MCF 10A (cell line): ENCODE measurements at regions not wholly inside any gene's neighbourhood (a gene's known extent, or its start where the extent isn't known, plus 50 kb on each side); places are given as distances from the start of the nearest gene placed in this dataset.

Experiments used
- BruUV-seq: library from RNA; stranded (reverse); fragments of 400-500 nt; replicated peaks from 2 replicates; lab custom pipeline; 2021; lab: Mats Ljungman, UMichigan
- CTCF ChIA-PET: fragments of 300-600 bp; sonication (Branson Sonifier 250); formaldehyde crosslinking; extraction: SDS; loops from one replicate; lab custom pipeline; 2021; ENCODE audit warnings: antibody characterized with exemption, inconsistent platforms; lab: Yijun Ruan, JAX
- POLR2A ChIA-PET: fragments of 300-600, 350-650 bp; sonication (Branson Sonifier 250); formaldehyde crosslinking; extraction: SDS; loops from one replicate; lab custom pipeline; 2020; ENCODE audit warnings: antibody characterized with exemption, inconsistent platforms; lab: Yijun Ruan, JAX
- DNase-seq: peaks from one replicate; pipeline ENCODE4 v3.0.0-alpha.2; 2018; ENCODE audit not compliant: unreplicated experiment
- H3K27ac Mint-ChIP-seq: one replicate; pipeline ENCODE4 v1.8.0; 2022; ENCODE audit warnings: mild to moderate bottlenecking, low read depth, mixed read lengths; ENCODE audit not compliant: unreplicated experiment
- H3K27me3 Mint-ChIP-seq: one replicate; pipeline ENCODE4 v1.8.0; 2022; ENCODE audit warnings: mixed read lengths; ENCODE audit not compliant: insufficient read depth, unreplicated experiment
- H3K36me3 Mint-ChIP-seq: one replicate; pipeline ENCODE4 v1.8.0; 2022; ENCODE audit warnings: mild to moderate bottlenecking, moderate library complexity, mixed read lengths; ENCODE audit not compliant: insufficient read depth, unreplicated experiment
- H3K4me1 Mint-ChIP-seq: one replicate; pipeline ENCODE4 v1.8.0; 2022; ENCODE audit warnings: mixed read lengths; ENCODE audit not compliant: insufficient read depth, unreplicated experiment
- H3K4me3 Mint-ChIP-seq: one replicate; pipeline ENCODE4 v1.8.0; 2022; ENCODE audit warnings: mild to moderate bottlenecking, moderate library complexity, mixed read lengths; ENCODE audit not compliant: unreplicated experiment
- H3K9me3 Mint-ChIP-seq: one replicate; pipeline ENCODE4 v1.8.0; 2022; ENCODE audit warnings: mixed read lengths; ENCODE audit not compliant: unreplicated experiment
- intact Hi-C: fragments of 100-400 bp; cut with micrococcal nuclease; formaldehyde crosslinking; loops from 2 replicates; pipeline ENCODE4 v1.14.1; 2022
- TF ChIP-seq, protein P1 (sequence below): fragments of 200-600 bp; IDR thresholded peaks from one replicate; pipeline ENCODE4 v1.8.0; 2022; ENCODE audit warnings: antibody characterized with exemption, mild to moderate bottlenecking; ENCODE audit not compliant: unreplicated experiment

DNA sequence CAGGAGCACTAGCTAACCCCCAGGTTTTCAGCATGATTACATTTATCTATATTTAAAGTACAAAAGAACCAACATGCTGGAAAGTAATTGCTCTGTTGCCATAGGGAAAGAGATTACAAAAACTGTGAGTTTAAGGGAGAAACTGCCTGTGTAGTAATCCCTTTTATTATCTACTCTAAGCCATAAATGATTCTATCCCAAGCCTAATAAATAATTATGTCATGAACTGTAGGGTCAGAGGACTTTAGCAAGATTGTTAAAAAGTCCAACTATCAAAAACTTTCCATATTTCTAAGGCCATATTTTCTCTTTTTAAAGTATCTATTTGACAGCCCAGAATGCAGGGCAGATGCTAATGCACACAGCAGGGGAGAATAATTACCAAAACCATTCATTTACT is 573.8 kb upstream of the MIR17HG start:
- POLR2A ChIA-PET: interaction anchor here (0.6 kb wide), 1 partner anchor 434 kb away, joined by 3 read pairs; no protein-coding TSS in a partner anchor
- no peak overlapping the region for H3K27ac Mint-ChIP-seq
- intact Hi-C loops: no loop called here
- no peak overlapping the region for H3K4me3 Mint-ChIP-seq
- H3K27me3 Mint-ChIP-seq: no peaks in the 10 kb centered on the region
- BruUV-seq: no TSS peak
- no peaks in the 10 kb centered on the region for H3K4me1 Mint-ChIP-seq
- H3K36me3 Mint-ChIP-seq: no peaks in the 10 kb centered on the region
- no peaks in the 10 kb centered on the region for H3K9me3 Mint-ChIP-seq
- DNase-seq: no peak
- CTCF ChIA-PET: no interaction called here
- TF ChIP-seq, protein P1, sequence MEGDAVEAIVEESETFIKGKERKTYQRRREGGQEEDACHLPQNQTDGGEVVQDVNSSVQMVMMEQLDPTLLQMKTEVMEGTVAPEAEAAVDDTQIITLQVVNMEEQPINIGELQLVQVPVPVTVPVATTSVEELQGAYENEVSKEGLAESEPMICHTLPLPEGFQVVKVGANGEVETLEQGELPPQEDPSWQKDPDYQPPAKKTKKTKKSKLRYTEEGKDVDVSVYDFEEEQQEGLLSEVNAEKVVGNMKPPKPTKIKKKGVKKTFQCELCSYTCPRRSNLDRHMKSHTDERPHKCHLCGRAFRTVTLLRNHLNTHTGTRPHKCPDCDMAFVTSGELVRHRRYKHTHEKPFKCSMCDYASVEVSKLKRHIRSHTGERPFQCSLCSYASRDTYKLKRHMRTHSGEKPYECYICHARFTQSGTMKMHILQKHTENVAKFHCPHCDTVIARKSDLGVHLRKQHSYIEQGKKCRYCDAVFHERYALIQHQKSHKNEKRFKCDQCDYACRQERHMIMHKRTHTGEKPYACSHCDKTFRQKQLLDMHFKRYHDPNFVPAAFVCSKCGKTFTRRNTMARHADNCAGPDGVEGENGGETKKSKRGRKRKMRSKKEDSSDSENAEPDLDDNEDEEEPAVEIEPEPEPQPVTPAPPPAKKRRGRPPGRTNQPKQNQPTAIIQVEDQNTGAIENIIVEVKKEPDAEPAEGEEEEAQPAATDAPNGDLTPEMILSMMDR: no peak

DNA sequence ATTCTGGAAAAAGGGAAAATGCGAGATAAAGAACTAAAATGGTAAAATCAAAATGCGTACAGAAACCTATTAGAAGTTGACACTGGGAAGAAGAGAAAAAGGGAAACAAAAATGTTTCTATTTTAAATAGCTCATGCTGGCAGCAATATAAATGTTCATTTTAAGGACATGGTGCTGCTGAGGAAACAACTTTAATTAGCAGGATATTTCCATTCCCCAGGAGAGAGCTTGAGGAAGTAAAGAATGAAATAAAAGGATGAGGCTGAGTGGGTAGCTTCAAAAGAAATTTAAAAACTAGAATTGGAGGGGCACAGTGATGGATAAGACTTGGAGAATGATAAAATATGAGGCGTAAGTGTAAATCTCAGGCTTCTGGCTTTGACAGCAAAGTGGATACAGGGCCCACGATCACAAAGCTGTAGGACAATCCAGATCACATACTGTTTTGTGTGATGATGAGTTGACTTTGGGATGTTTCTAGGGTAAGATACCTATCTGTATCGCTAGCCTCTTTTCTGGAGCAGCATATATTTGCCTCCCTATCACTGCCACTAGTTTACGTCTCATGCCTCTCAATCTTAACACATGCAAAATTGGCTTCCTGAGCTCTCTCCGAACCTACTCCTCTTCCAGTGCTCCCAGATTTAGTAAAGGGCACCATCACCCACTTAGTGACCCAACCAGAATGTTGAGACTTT is 571.3 kb upstream of the MIR17HG start:
- H3K4me1 Mint-ChIP-seq: no peaks in the 10 kb centered on the region

DNA sequence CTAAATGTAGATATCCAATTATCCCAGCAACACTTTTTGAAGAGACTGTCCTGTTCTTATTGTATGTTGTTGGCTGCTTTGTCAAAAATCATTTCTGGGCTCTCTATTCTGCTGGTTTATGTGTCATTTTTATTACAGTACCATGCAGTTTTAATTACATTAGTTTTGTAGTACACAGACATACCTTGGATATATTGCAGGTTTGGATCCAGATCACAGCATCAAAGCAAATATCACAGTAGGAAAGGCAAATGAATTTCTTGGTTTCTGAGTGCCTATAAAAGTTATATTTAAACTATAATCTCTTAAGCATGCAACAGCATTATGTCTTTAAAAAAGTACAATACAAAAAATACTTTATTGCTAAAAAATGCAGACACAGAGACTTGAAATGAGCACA is 564.2 kb upstream of the MIR17HG start:
- H3K4me1 Mint-ChIP-seq: no peaks in the 10 kb centered on the region
- H3K36me3 Mint-ChIP-seq: no peaks in the 10 kb centered on the region
- BruUV-seq: no TSS peak
- TF ChIP-seq, protein P1: no peak
- intact Hi-C loops: no loop called here
- H3K4me3 Mint-ChIP-seq: no peak overlapping the region
- H3K9me3 Mint-ChIP-seq: no peaks in the 10 kb centered on the region
- DNase-seq: no peak
- POLR2A ChIA-PET: no interaction called here
- CTCF ChIA-PET: no interaction called here
- no peaks in the 10 kb centered on the region for H3K27me3 Mint-ChIP-seq
- no peak overlapping the region for H3K27ac Mint-ChIP-seq

More for the DNA sequence above, 571.3 kb upstream of the MIR17HG start:
- Mint-ChIP-seq H3K36me3 (no peaks in the 10 kb centered on the region), H3K9me3 (no peaks in the 10 kb centered on the region), H3K27me3 (no peaks in the 10 kb centered on the region), H3K4me3 (no peak overlapping the region), H3K27ac (no peak overlapping the region)
- intact Hi-C loops: no loop called here
- POLR2A ChIA-PET: no interaction called here
- TF ChIP-seq, protein P1: no peak
- CTCF ChIA-PET: no interaction called here
- DNase-seq: no peak
- no TSS peak for BruUV-seq

DNA sequence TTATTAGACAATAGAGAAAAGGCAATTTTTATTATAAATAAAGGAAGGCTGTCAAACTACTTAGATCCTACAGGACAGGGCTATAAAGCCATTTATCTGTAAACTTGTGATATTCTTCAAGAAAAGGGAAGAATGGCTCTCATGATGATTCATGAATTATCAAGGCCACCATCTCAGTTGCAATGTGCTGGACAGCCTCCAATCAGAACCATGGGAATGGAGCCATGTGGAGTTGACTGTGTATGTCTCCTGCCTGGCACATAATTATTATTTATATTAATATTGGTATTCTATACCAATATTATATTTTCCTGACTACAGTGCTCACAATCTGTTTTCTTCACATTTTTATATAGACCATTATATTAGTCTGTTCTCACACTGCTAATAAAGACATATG is 560.5 kb upstream of the MIR17HG start:
- ChIA-PET POLR2A (no interaction called here), CTCF (no interaction called here)
- peaks cover 1% of the 10 kb centered on the region for H3K4me1 Mint-ChIP-seq
- no peaks in the 10 kb centered on the region for H3K9me3 Mint-ChIP-seq
- H3K36me3 Mint-ChIP-seq: no peaks in the 10 kb centered on the region
- BruUV-seq: no TSS peak
- H3K27me3 Mint-ChIP-seq: no peaks in the 10 kb centered on the region
- no peak for DNase-seq
- intact Hi-C loops: no loop called here
- no peak overlapping the region for H3K27ac Mint-ChIP-seq
- H3K4me3 Mint-ChIP-seq: no peak overlapping the region
- TF ChIP-seq, protein P1: no peak
